Spleen (tissue), 7 donors: ENCODE measurements at regions not wholly inside any gene's neighbourhood (a gene's known extent, or its start where the extent isn't known, plus 50 kb on each side); places are given as distances from the start of the nearest gene placed in this dataset.

Source experiments
- CTCF ChIP-seq, 11 experiments: fragments of 200-600 bp in 7 of 11; fragments of 450-650 bp in 4 of 11; sonication (generic) in 4 of 11; IDR thresholded peaks in 8 of 11; conservative IDR thresholded peaks in 3 of 11; 1 replicate in 7 of 11; 2 replicates in 4 of 11; pipeline versions ENCODE4 v1.4.0 to v1.8.0; 2016 to 2021; ENCODE audit warnings: antibody characterized with exemption in 11 of 11, inconsistent platforms in 4 of 11, mild to moderate bottlenecking in 1 of 11
- POLR2A ChIP-seq, 3 donors: fragments of 450-650 bp; IDR thresholded peaks; one replicate each; pipeline ENCODE4 v1.5.1; 2017; ENCODE audit warnings: antibody characterized with exemption in 3 of 3, mild to moderate bottlenecking in 1 of 3
- donor health status: DM: no; HTN: no; CAD: no; lungs with moderate emphysema.
- donor health status: DM: no; HTN: no; CAD: no.
- donor health status: DM: no; HTN: no; CAD: no.

GRCh38 chr11:70844387-70844786, 408.0 kb downstream of the SHANK2 start:
- TF ChIP-seq CTCF (IDR thresholded peaks at IDR 0.05 in 8 of 11, conservative IDR thresholded peaks at IDR 0.05 in 3 of 11) = no peak
- TF ChIP-seq POLR2A (IDR thresholded peaks at IDR 0.05) = no peak
